Activated T-helper 2 cell treated with anti-CD3 and anti-CD28 coated beads, Interferon-gamma antibody, Interleukin-2, Interleukin-4, amounts not matched to agents 10 μg/mL and 5 μg/mL and 100 μg/mL, durations not matched to agents 14 hours and 24 hours and 36 hours (primary cell): ENCODE measurements at regions not wholly inside any gene's neighbourhood (a gene's known extent, or its start where the extent isn't known, plus 50 kb on each side); places are given as distances from the start of the nearest gene placed in this dataset.

ENCODE experiments used
- DNase-seq: peaks from one replicate; pipeline ENCODE4 v3.0.0; 2021; ENCODE audit warnings: low spot score
- H3K27ac Mint-ChIP-seq: one replicate; pipeline ENCODE4 v1.8.0; 2021; ENCODE audit warnings: mixed read lengths
- H3K27me3 Mint-ChIP-seq: one replicate; pipeline ENCODE4 v1.8.0; 2021; ENCODE audit warnings: low read depth, mixed read lengths
- H3K36me3 Mint-ChIP-seq: one replicate; pipeline ENCODE4 v1.8.0; 2021; ENCODE audit warnings: low read depth, mixed read lengths
- H3K4me1 Mint-ChIP-seq: one replicate; pipeline ENCODE4 v1.8.0; 2021; ENCODE audit warnings: low read depth, mixed read lengths
- H3K4me3 Mint-ChIP-seq: one replicate; pipeline ENCODE4 v1.8.0; 2021; ENCODE audit warnings: low read depth, mild to moderate bottlenecking, moderate library complexity, mixed read lengths
- H3K9me3 Mint-ChIP-seq: one replicate; pipeline ENCODE4 v1.8.0; 2021; ENCODE audit warnings: mixed read lengths
- intact Hi-C: fragments of 100-400 bp; cut with micrococcal nuclease; formaldehyde crosslinking; loops from one replicate; pipeline ENCODE4 v1.15.1; 2023

- peaks cover 5% of the 10 kb centered on the region for H3K36me3 Mint-ChIP-seq
- H3K27me3 Mint-ChIP-seq: peaks cover 9% of the 10 kb centered on the region
- H3K9me3 Mint-ChIP-seq: peaks cover 15% of the 10 kb centered on the region
Measured at GRCh38 chr6:44525761-44526351, 138.3 kb downstream of the CDC5L start.

GRCh38 chr6:44527181-44527580 lies 139.7 kb downstream of the CDC5L start:
- Mint-ChIP-seq H3K27ac (no peak overlapping the region), H3K27me3 (peaks cover 6% of the 10 kb centered on the region), H3K4me1 (peaks cover 14% of the 10 kb centered on the region), H3K9me3 (peaks cover 4% of the 10 kb centered on the region), H3K4me3 (no peak overlapping the region), H3K36me3 (no peaks in the 10 kb centered on the region)
- DNase-seq: no peak
- intact Hi-C loops: no loop called here

More at GRCh38 chr6:44525761-44526351, 138.3 kb downstream of the CDC5L start:
- Mint-ChIP-seq H3K4me3 (no peak overlapping the region), H3K4me1 (peaks cover 18% of the 10 kb centered on the region), H3K27ac (no peak overlapping the region)
- intact Hi-C loops: no loop called here
- DNase-seq: no peak

GRCh38 chr6:44527583-44528369 lies 140.3 kb downstream of the CDC5L start:
- Mint-ChIP-seq H3K27me3 (peaks cover 6% of the 10 kb centered on the region), H3K27ac (no peak overlapping the region), H3K4me3 (no peak overlapping the region), H3K9me3 (peaks cover 4% of the 10 kb centered on the region), H3K4me1 (peaks cover 14% of the 10 kb centered on the region), H3K36me3 (no peaks in the 10 kb centered on the region)
- intact Hi-C loops: no loop called here
- DNase-seq: no peak

- Mint-ChIP-seq H3K4me3 (no peak overlapping the region), H3K36me3 (no peaks in the 10 kb centered on the region), H3K9me3 (peaks cover 4% of the 10 kb centered on the region), H3K27me3 (peaks cover 8% of the 10 kb centered on the region), H3K27ac (no peak overlapping the region), H3K4me1 (peaks cover 14% of the 10 kb centered on the region)
- intact Hi-C loops: no loop called here
- DNase-seq: no peak
Measured at GRCh38 chr6:44528370-44528644, 140.8 kb downstream of the CDC5L start.

- no peak for DNase-seq
- Mint-ChIP-seq H3K36me3 (no peaks in the 10 kb centered on the region), H3K9me3 (peaks cover 4% of the 10 kb centered on the region), H3K27ac (no peak overlapping the region), H3K27me3 (peaks cover 9% of the 10 kb centered on the region), H3K4me1 (peaks cover 14% of the 10 kb centered on the region), H3K4me3 (no peak overlapping the region)
- intact Hi-C loops: no loop called here
Measured at GRCh38 chr6:44528716-44529115, 141.2 kb downstream of the CDC5L start.

- peaks cover 10% of the 10 kb centered on the region for H3K27me3 Mint-ChIP-seq
- no peak overlapping the region for H3K27ac Mint-ChIP-seq
- H3K9me3 Mint-ChIP-seq: peaks cover under 1% of the 10 kb centered on the region
- intact Hi-C loops: no loop called here
- DNase-seq: no peak
- peaks cover 14% of the 10 kb centered on the region for H3K4me1 Mint-ChIP-seq
- no peak overlapping the region for H3K4me3 Mint-ChIP-seq
- no peaks in the 10 kb centered on the region for H3K36me3 Mint-ChIP-seq
Measured at GRCh38 chr6:44529146-44529905, 141.8 kb downstream of the CDC5L start.

GRCh38 chr6:44530209-44530909 lies 142.9 kb downstream of the CDC5L start:
- Mint-ChIP-seq H3K4me1 (peaks cover 10% of the 10 kb centered on the region), H3K36me3 (no peaks in the 10 kb centered on the region), H3K4me3 (no peak overlapping the region), H3K27ac (no peak overlapping the region), H3K9me3 (no peaks in the 10 kb centered on the region), H3K27me3 (peaks cover 10% of the 10 kb centered on the region)
- DNase-seq: no peak
- intact Hi-C loops: no loop called here

- DNase-seq: no peak
- Mint-ChIP-seq H3K4me3 (no peak overlapping the region), H3K4me1 (peaks cover 10% of the 10 kb centered on the region), H3K36me3 (no peaks in the 10 kb centered on the region), H3K9me3 (no peaks in the 10 kb centered on the region), H3K27me3 (peaks cover 10% of the 10 kb centered on the region), H3K27ac (no peak overlapping the region)
- intact Hi-C loops: no loop called here
Measured at GRCh38 chr6:44530910-44531234, 143.4 kb downstream of the CDC5L start.

- no peak for DNase-seq
- no peaks in the 10 kb centered on the region for H3K9me3 Mint-ChIP-seq
- no peak overlapping the region for H3K27ac Mint-ChIP-seq
- H3K4me1 Mint-ChIP-seq: peaks cover 10% of the 10 kb centered on the region
- intact Hi-C loops: no loop called here
- H3K4me3 Mint-ChIP-seq: no peak overlapping the region
- no peaks in the 10 kb centered on the region for H3K36me3 Mint-ChIP-seq
- H3K27me3 Mint-ChIP-seq: peaks cover 10% of the 10 kb centered on the region
Measured at GRCh38 chr6:44531442-44532015, 144.0 kb downstream of the CDC5L start.

GRCh38 chr6:44533421-44533820 lies 145.9 kb downstream of the CDC5L start:
- Mint-ChIP-seq H3K9me3 (no peaks in the 10 kb centered on the region), H3K27ac (no peak overlapping the region), H3K27me3 (peaks cover 10% of the 10 kb centered on the region), H3K4me3 (no peak overlapping the region), H3K36me3 (no peaks in the 10 kb centered on the region), H3K4me1 (no peaks in the 10 kb centered on the region)
- intact Hi-C loops: no loop called here
- no peak for DNase-seq

GRCh38 chr6:44534291-44534690 lies 146.8 kb downstream of the CDC5L start:
- H3K4me3 Mint-ChIP-seq: no peak overlapping the region
- DNase-seq: no peak
- H3K27ac Mint-ChIP-seq: no peak overlapping the region
- no peaks in the 10 kb centered on the region for H3K36me3 Mint-ChIP-seq
- peaks cover 8% of the 10 kb centered on the region for H3K27me3 Mint-ChIP-seq
- no peaks in the 10 kb centered on the region for H3K4me1 Mint-ChIP-seq
- intact Hi-C loops: no loop called here
- H3K9me3 Mint-ChIP-seq: no peaks in the 10 kb centered on the region

GRCh38 chr6:44535446-44535845 lies 147.9 kb downstream of the CDC5L start:
- no peak for DNase-seq
- no peaks in the 10 kb centered on the region for H3K36me3 Mint-ChIP-seq
- no peak overlapping the region for H3K4me3 Mint-ChIP-seq
- no peaks in the 10 kb centered on the region for H3K9me3 Mint-ChIP-seq
- H3K4me1 Mint-ChIP-seq: no peaks in the 10 kb centered on the region
- H3K27ac Mint-ChIP-seq: no peak overlapping the region
- intact Hi-C loops: no loop called here
- H3K27me3 Mint-ChIP-seq: peaks cover 10% of the 10 kb centered on the region
